HepG2 (cell line): ENCODE measurements at regions not wholly inside any gene's neighbourhood (a gene's known extent, or its start where the extent isn't known, plus 50 kb on each side); places are given as distances from the start of the nearest gene placed in this dataset.

Source experiments
- ATAC-seq: fragments of 200-7000 bp; cut with Tn5 transposase; 3 replicates; pipeline ENCODE4 v1.9.1; 2020; ENCODE audit warnings: mild to moderate bottlenecking, moderate library complexity
- BruUV-seq: library from RNA; stranded (reverse); fragments of 400-500 nt; replicated peaks from 2 replicates; lab custom pipeline; 2021; lab: Mats Ljungman, UMichigan
- CTCF ChIA-PET: fragments of 300-600 bp; formaldehyde crosslinking; extraction: SDS; loops from one replicate; lab custom pipeline; 2021; ENCODE audit warnings: low total read pairs, inconsistent platforms, low intra/inter-chr PET ratio; lab: Yijun Ruan, JAX
- POLR2A ChIA-PET: fragments of 350-600 bp; sonication (Branson Sonifier 250); formaldehyde crosslinking; loops from one replicate; lab custom pipeline; 2020; ENCODE audit warnings: antibody characterized with exemption, inconsistent platforms; lab: Yijun Ruan, JAX
- DNase-seq: peaks from one replicate; pipeline ENCODE4 v3.0.0-alpha.2; 2015; ENCODE audit warnings: low spot score
- FAIRE-seq: peaks from 3 replicates; lab custom pipeline; 2011; peaks lifted over from hg19 to GRCh38; lab: Jason Lieb, UNC
- H2AFZ ChIP-seq: one replicate; pipeline ENCODE4 v1.6.1; 2011; ENCODE audit warnings: low read length, inconsistent platforms
- H3K27ac ChIP-seq: fragments of 300-600 bp; 3 replicates; pipeline ENCODE4 v1.8.0; 2011; ENCODE audit warnings: mixed run types, mild to moderate bottlenecking, mixed read lengths, low read length, inconsistent platforms; ENCODE audit not compliant: insufficient read depth; ENCODE audit errors: extremely low read length
- H3K27me3 ChIP-seq, 2 experiments: fragments of 200-600 bp in 1 of 2; 2 replicates in 1 of 2; 3 replicates in 1 of 2; pipeline versions ENCODE4 v1.6.0 to v1.8.0; 2011; ENCODE audit warnings: low read length in 2 of 2, mild to moderate bottlenecking in 2 of 2, moderate library complexity in 2 of 2, inconsistent platforms in 1 of 2; ENCODE audit not compliant: insufficient read depth in 2 of 2, control insufficient read depth in 1 of 2
- H3K36me3 ChIP-seq, 2 experiments: fragments of 200-600 bp in 1 of 2; replicated peaks in 1 of 2; 2 replicates in 1 of 2; 3 replicates in 1 of 2; pipeline versions ENCODE4 v1.5.1 to v1.8.0; 2011; ENCODE audit warnings: low read length in 2 of 2, inconsistent platforms in 1 of 2; ENCODE audit not compliant: insufficient read depth in 2 of 2, control insufficient read depth in 1 of 2
- H3K4me1 ChIP-seq: 2 replicates; pipeline ENCODE4 v1.5.1; 2012; ENCODE audit warnings: low read length, inconsistent platforms; ENCODE audit not compliant: insufficient read depth
- H3K4me2 ChIP-seq: 2 replicates; pipeline ENCODE4 v1.6.0; 2011; ENCODE audit warnings: low read depth, low read length, inconsistent platforms
- H3K4me3 ChIP-seq, 3 experiments: fragments of 200-600 bp in 1 of 3; sonication (generic), shearing (Covaris generic) in 1 of 3; replicated peaks in 1 of 3; 2 replicates each; pipeline ENCODE4 v1.5.1; 2011 to 2016; ENCODE audit warnings: low read length in 3 of 3, inconsistent platforms in 2 of 3, low read depth in 2 of 3, mild to moderate bottlenecking in 2 of 3, control low read depth in 1 of 3, mixed read lengths in 1 of 3; ENCODE audit not compliant: insufficient read depth in 1 of 3
- H3K79me2 ChIP-seq: one replicate; pipeline ENCODE4 v1.6.1; 2011; ENCODE audit warnings: low read length, inconsistent platforms; ENCODE audit not compliant: insufficient read depth
- H3K9ac ChIP-seq: 2 replicates; pipeline ENCODE4 v1.6.0; 2011; ENCODE audit warnings: mild to moderate bottlenecking, low read depth, low read length, inconsistent platforms; ENCODE audit not compliant: insufficient read depth
- H3K9me3 ChIP-seq: 2 replicates; pipeline ENCODE4 v1.5.1; 2012; ENCODE audit warnings: mild to moderate bottlenecking, low read length
- H4K20me1 ChIP-seq: 2 replicates; pipeline ENCODE4 v1.6.0; 2011; ENCODE audit warnings: inconsistent platforms, mild to moderate bottlenecking, low read length, moderate library complexity; ENCODE audit not compliant: insufficient read depth
- ATAD3A ChIP-seq: sonication (generic); formaldehyde crosslinking; IDR thresholded peaks from 2 replicates; pipeline ENCODE4 v1.4.0; 2020; ENCODE audit warnings: missing genetic modification reagents
- ELF1 ChIP-seq: sonication (generic); formaldehyde crosslinking; IDR thresholded peaks from 2 replicates; pipeline ENCODE4 v1.4.0; 2020; ENCODE audit warnings: missing genetic modification reagents
- IRF1 ChIP-seq: sonication (generic); formaldehyde crosslinking; IDR thresholded peaks from 2 replicates; pipeline ENCODE4 v1.4.0; 2020; ENCODE audit warnings: low read depth, mild to moderate bottlenecking, missing genetic modification reagents
- MED13 ChIP-seq: sonication (generic); formaldehyde crosslinking; IDR thresholded peaks from 2 replicates; pipeline ENCODE4 v1.5.0; 2020; ENCODE audit warnings: missing genetic modification reagents
- MIXL1 ChIP-seq: IDR thresholded peaks from 2 replicates; pipeline ENCODE4 v1.6.1; 2016
- NCOA5 ChIP-seq: sonication (generic); formaldehyde crosslinking; IDR thresholded peaks from 2 replicates; pipeline ENCODE4 v1.4.0; 2020; ENCODE audit warnings: missing genetic modification reagents
- NFKB2 ChIP-seq: sonication (generic); formaldehyde crosslinking; IDR thresholded peaks from 2 replicates; pipeline ENCODE4 v1.4.0; 2020; ENCODE audit warnings: missing genetic modification reagents, borderline replicate concordance
- RFXANK ChIP-seq: IDR thresholded peaks from 2 replicates; pipeline ENCODE4 v1.6.1; 2016
- SNAI1 ChIP-seq: sonication (generic); formaldehyde crosslinking; IDR thresholded peaks from 2 replicates; pipeline ENCODE4 v1.5.0; 2020; ENCODE audit warnings: mild to moderate bottlenecking, missing genetic modification reagents, borderline replicate concordance
- STAG1 ChIP-seq: sonication (generic); formaldehyde crosslinking; IDR thresholded peaks from 2 replicates; pipeline ENCODE4 v1.4.0; 2020; ENCODE audit warnings: missing genetic modification reagents
- ZNF329 ChIP-seq: sonication (generic); formaldehyde crosslinking; IDR thresholded peaks from 2 replicates; pipeline ENCODE4 v1.9.0; 2021; ENCODE audit warnings: low read depth, mild to moderate bottlenecking, missing genetic modification reagents
- ZNF432 ChIP-seq: sonication (generic); formaldehyde crosslinking; IDR thresholded peaks from 2 replicates; pipeline ENCODE4 v1.5.0; 2020; ENCODE audit warnings: missing genetic modification reagents, mild to moderate bottlenecking, borderline replicate concordance
- WGBS: methylation state at CpG from one replicate; pipeline ENCODE4 v1.1.6; 2017; ENCODE audit warnings: low lambda C conversion rate; 5-methylcytosine and 5-hydroxymethylcytosine counted together
- in situ Hi-C: cut with HindIII; loops from 2 replicates; pipeline ENCODE4 v1.10.0; 2017; ENCODE audit warnings: low pct_unique_long_range_greater_than_20kb; ENCODE audit not compliant: extremely low pct_ligation_motif_present
- intact Hi-C: fragments of 100-400 bp; cut with micrococcal nuclease; formaldehyde crosslinking; loops from one replicate; pipeline ENCODE4 v1.10.0; 2022; ENCODE audit not compliant: unreplicated experiment
- TF ChIP-seq, protein P1 (sequence below): sonication (generic); formaldehyde crosslinking; IDR thresholded peaks from 2 replicates; pipeline ENCODE4 v1.5.0; 2020; ENCODE audit warnings: mild to moderate bottlenecking, missing genetic modification reagents, moderate library complexity
- TF ChIP-seq, protein P2 (sequence below): sonication (generic); formaldehyde crosslinking; IDR thresholded peaks from 2 replicates; pipeline ENCODE4 v1.4.0; 2020; ENCODE audit warnings: missing genetic modification reagents

DNA sequence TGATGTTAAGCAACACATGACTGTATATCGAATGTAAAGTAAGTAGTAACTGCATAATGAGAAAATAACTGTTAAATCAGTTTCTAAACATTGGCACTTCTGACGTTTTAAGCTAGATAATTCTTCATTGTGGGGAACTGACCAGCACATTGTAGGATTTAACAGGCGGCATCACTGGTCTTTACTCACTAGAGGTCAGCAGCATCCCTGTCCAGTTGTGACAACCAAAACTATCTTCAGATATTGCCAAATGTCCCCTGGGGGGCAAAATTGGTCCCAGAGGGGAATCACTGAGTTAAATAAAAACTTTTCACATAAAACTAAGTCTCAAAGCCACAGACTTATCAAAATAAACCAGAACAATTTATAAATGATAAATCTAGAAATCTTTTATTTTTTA, 65.3 kb downstream of the BLTP3B start:
- Histone ChIP-seq H3K4me2 (no peak overlapping the region), H3K27ac (no peak overlapping the region), H3K4me3 (no peak overlapping the region), H3K36me3 (peaks cover 3 to 13% of the 10 kb centered on the region in 2 experiments; a peak in 3 of 5 replicates), H3K27me3 (no peaks in the 10 kb centered on the region; a peak in 1 of 5 replicates), H3K9ac (no peak overlapping the region), H2AFZ (no peak overlapping the region), H3K4me1 (no peaks in the 10 kb centered on the region), H3K9me3 (no peaks in the 10 kb centered on the region), H3K79me2 (no peaks in the 10 kb centered on the region), H4K20me1 (no peaks in the 10 kb centered on the region)
- intact Hi-C loops (no loop called here), in situ Hi-C loops (no loop called here)
- peak; percentile 1 for DNase-seq
- 89% methylated on average over 3 of the region's 3 CpGs for WGBS
- FAIRE-seq, result no peak
- CTCF ChIA-PET, result no interaction called here
- no peak for TF ChIP-seq ELF1
- 0 out of 2 replicates have a peak, but pooled peaks have one; percentile 16 for TF ChIP-seq STAG1 (CRISPR knock-in tag)
- TF ChIP-seq, protein P1, sequence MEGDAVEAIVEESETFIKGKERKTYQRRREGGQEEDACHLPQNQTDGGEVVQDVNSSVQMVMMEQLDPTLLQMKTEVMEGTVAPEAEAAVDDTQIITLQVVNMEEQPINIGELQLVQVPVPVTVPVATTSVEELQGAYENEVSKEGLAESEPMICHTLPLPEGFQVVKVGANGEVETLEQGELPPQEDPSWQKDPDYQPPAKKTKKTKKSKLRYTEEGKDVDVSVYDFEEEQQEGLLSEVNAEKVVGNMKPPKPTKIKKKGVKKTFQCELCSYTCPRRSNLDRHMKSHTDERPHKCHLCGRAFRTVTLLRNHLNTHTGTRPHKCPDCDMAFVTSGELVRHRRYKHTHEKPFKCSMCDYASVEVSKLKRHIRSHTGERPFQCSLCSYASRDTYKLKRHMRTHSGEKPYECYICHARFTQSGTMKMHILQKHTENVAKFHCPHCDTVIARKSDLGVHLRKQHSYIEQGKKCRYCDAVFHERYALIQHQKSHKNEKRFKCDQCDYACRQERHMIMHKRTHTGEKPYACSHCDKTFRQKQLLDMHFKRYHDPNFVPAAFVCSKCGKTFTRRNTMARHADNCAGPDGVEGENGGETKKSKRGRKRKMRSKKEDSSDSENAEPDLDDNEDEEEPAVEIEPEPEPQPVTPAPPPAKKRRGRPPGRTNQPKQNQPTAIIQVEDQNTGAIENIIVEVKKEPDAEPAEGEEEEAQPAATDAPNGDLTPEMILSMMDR (CRISPR knock-in tag), result peak; percentile 25; the same call in 1 of the 2 replicates
- POLR2A ChIA-PET, result no interaction called here
- 0 out of 3 replicates have a peak, but pooled peaks have one; percentile 43 for ATAC-seq
- no TSS peak for BruUV-seq

- CTCF ChIA-PET, result no interaction called here
- Histone ChIP-seq H3K27me3 (no peaks in the 10 kb centered on the region; a peak in 1 of 5 replicates), H3K36me3 (peaks cover 3 to 5% of the 10 kb centered on the region in 2 experiments; a peak in 2 of 5 replicates), H3K27ac (no peak overlapping the region), H3K9ac (no peak overlapping the region), H4K20me1 (no peaks in the 10 kb centered on the region), H3K4me3 (no peak overlapping the region), H2AFZ (no peak overlapping the region), H3K79me2 (no peaks in the 10 kb centered on the region), H3K4me2 (no peak overlapping the region), H3K4me1 (no peaks in the 10 kb centered on the region), H3K9me3 (no peaks in the 10 kb centered on the region)
- FAIRE-seq (no peak), ATAC-seq (no peak), DNase-seq (no peak)
- POLR2A ChIA-PET, result no interaction called here
- WGBS, result 92% methylated on average over 2 of the region's 2 CpGs
- in situ Hi-C loops, result no loop called here
- intact Hi-C loops, result no loop called here
- BruUV-seq, result no TSS peak
- TF ChIP-seq IRF1 (CRISPR knock-in tag), result no peak
- no peak for TF ChIP-seq ZNF329 (CRISPR knock-in tag)
- TF ChIP-seq RFXANK (CRISPR knock-in tag), result no peak
- TF ChIP-seq, protein P2, sequence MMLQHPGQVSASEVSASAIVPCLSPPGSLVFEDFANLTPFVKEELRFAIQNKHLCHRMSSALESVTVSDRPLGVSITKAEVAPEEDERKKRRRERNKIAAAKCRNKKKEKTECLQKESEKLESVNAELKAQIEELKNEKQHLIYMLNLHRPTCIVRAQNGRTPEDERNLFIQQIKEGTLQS (CRISPR knock-in tag), result no peak
- TF ChIP-seq ATAD3A (CRISPR knock-in tag), result no peak
- no peak for TF ChIP-seq MED13 (CRISPR knock-in tag)
- no peak for TF ChIP-seq SNAI1 (CRISPR knock-in tag)
- no peak for TF ChIP-seq MIXL1
- TF ChIP-seq NCOA5, result no peak
- TF ChIP-seq ZNF432 (CRISPR knock-in tag), result no peak
- TF ChIP-seq NFKB2 (CRISPR knock-in tag), result no peak
- TF ChIP-seq, all 625 proteins: peak for 0
Observed at GRCh38 chr12:100075598-100075997, 67.1 kb downstream of the BLTP3B start.
